ENCODE measurements at regions not wholly inside any gene's neighbourhood (a gene's known extent, or its start where the extent isn't known, plus 50 kb on each side); places are given as distances from the start of the nearest gene placed in this dataset.
"Not testable (repeated sequence)": the region's sequence is repeated elsewhere in the genome, so short reads cannot be mapped to it uniquely, and the experiment has no call there.

DNA sequence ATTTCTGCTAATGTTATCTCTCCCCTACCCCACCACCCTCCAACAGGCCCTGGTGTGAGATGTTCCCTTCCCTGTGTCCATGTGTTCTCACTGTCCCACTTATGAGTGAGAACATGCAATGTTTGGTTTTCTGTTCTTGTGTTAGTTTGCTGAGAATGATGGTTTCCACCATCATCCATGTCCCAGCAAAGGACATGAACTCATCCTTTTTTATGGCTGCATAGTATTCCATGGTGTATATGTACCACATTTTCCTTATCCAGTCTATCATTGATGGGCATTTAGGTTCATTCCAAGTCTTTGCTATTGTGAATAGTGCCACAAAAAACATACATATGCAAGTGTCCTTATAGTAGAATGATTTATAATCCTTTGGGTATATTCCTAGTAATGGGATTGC is 104.5 kb downstream of the ZNF33B start:
- H3K4me3 ChIP-seq; intact Hi-C loops (cut with DNase I); H3K4me1 ChIP-seq; DNase-seq; ATAC-seq; H3K27ac ChIP-seq; H3K27me3 ChIP-seq: not testable (repeated sequence)
- Histone ChIP-seq H3K9me3 (peaks cover 0 to 87% (median 42%) of the 10 kb centered on the region in 11 donors), H3K36me3 (peaks cover 0 to 32% (median 5%) of the 10 kb centered on the region in 9 donors)

DNA sequence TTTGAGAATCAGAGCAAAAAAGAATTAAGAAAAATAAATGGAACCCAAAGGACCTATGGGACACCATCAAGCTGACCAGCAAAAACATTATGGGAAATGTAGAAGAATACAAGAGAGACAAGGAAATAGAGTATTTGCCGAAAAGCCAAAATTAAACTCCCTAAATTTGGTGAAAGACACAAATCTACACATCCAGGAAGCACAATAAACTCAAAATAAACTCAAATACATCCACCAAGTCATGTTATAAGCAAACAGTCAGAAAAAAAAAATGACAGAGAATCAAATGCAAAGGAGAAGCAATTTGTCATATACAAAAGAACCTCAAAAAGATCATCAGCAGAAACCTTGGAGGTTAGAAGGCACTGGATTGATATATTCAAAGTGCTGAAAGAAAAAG is 105.4 kb downstream of the ZNF33B start:
- DNase-seq (no peak), ATAC-seq (no peak)
- H3K27ac ChIP-seq = no peak overlapping the region
- no peak for TF ChIP-seq CTCF (IDR thresholded peaks at IDR 0.05)
- H3K4me3 ChIP-seq = no peak overlapping the region
- no peaks in the 10 kb centered on the region for H3K27me3 ChIP-seq
- H3K36me3 ChIP-seq = peaks cover 0 to 24% (median 0%) of the 10 kb centered on the region in 9 donors
- H3K4me1 ChIP-seq = no peaks in the 10 kb centered on the region
- intact Hi-C loops (cut with DNase I) = no loop called here
- WGBS, 2 donors = 95 to 100% methylated on average over 1 of the region's 1 CpG
- H3K9me3 ChIP-seq = peaks cover 0 to 80% (median 42%) of the 10 kb centered on the region in 11 donors

DNA sequence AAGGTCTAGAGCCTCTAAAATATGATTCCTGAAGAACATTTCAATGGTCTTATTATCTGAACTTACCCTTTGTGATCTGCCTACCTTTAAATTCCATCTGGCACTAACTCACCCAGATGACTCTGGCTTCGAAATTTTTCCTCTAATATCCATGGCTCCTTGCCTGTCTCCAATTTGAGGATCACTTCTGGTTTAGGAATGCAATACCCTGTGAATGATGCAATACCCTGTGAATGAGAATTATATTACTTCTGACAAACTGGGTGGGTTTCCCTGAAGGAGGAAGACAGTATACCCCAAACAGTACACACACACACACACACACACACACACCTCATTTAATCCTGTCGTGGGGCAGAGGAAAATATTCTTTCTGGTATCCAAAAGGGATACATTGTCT is 115.3 kb downstream of the ZNF33B start:
- H3K27ac ChIP-seq = no peak overlapping the region
- ATAC-seq (no peak), DNase-seq (no peak)
- no peak overlapping the region for H3K4me3 ChIP-seq
- no peaks in the 10 kb centered on the region for H3K4me1 ChIP-seq
- no peaks in the 10 kb centered on the region for H3K27me3 ChIP-seq
- peaks cover 0 to 81% (median 55%) of the 10 kb centered on the region in 9 donors for H3K36me3 ChIP-seq
- WGBS, 2 donors = 96 to 98% methylated on average over 2 of the region's 2 CpGs
- peaks cover 5 to 95% (median 74%) of the 10 kb centered on the region in 11 donors for H3K9me3 ChIP-seq
- intact Hi-C loops (cut with DNase I) = no loop called here
- TF ChIP-seq CTCF (IDR thresholded peaks at IDR 0.05) = no peak

DNA sequence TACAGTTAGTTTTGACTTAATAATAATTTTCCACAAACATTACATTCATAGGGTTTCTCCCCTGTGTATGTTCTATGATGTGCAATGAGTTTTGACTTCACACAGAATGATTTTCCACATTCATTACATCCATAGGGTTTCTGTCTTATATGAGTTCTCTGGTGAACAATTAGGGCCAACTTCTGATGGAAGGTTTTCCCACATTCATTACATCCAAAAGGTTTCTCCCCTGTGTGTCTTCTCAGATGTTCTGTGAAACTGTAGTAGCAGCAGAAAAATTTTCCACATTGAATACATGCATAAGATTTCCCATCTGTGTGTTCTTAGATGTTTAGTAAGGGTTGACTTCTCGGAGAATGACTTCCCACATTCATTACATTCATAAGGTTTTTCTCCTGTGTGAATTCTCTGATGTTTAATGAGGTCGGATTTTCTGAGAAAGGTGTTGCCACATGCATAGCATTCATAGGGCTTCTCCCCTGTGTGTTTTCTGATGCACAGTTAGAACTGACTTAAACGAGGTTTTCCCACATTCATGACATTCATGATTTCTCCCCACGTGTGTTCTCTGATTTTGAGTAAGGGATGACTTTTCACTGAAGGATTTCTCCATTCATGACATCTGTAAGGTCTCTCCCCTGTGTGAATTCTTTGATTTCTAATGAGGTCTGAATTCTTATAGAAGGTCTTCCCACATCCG is 118.5 kb downstream of the ZNF33B start:
- Histone ChIP-seq H3K4me1 (no peaks in the 10 kb centered on the region), H3K27ac (no peak overlapping the region), H3K4me3 (no peak overlapping the region), H3K36me3 (peaks cover 0 to 74% (median 49%) of the 10 kb centered on the region in 9 donors), H3K27me3 (no peaks in the 10 kb centered on the region), H3K9me3 (peaks cover 12 to 100% (median 96%) of the 10 kb centered on the region in 11 donors)
- no peak for TF ChIP-seq CTCF (IDR thresholded peaks at IDR 0.05)
- ATAC-seq = no peak
- no peak for DNase-seq
- intact Hi-C loops (cut with DNase I) = no loop called here
- WGBS, 2 donors = 89 to 97% methylated on average over 5 of the region's 5 CpGs

DNA sequence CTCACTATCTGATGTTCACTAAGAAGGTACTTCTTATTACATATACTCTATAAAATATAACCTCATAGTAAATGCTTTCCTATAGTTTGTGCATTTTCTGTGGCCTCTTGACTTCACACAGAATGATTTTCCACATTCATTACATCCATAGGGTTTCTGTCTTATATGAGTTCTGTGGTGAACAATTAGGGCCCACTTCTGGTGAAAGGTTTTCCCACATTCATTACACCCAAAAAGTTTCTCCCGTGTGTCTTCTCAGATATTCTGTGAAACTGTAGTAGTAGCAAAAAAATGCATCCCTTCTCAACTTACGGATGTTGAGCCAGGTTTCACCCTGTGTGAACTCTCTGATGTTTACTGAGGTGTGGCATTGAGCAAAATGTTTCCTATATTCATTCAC is 119.3 kb downstream of the ZNF33B start:
- Histone ChIP-seq H3K27me3 (no peaks in the 10 kb centered on the region), H3K27ac (no peak overlapping the region), H3K36me3 (peaks cover 0 to 65% (median 41%) of the 10 kb centered on the region in 9 donors), H3K4me3 (no peak overlapping the region), H3K9me3 (peaks cover 12 to 100% (median 97%) of the 10 kb centered on the region in 11 donors), H3K4me1 (no peaks in the 10 kb centered on the region)
- WGBS, 2 donors = 96 to 98% methylated on average over 2 of the region's 2 CpGs
- intact Hi-C loops (cut with DNase I) = no loop called here
- no peak for TF ChIP-seq CTCF (IDR thresholded peaks at IDR 0.05)
- DNase-seq = no peak
- no peak for ATAC-seq
